Ovary (tissue), 3 donors: ENCODE measurements at regions not wholly inside any gene's neighbourhood (a gene's known extent, or its start where the extent isn't known, plus 50 kb on each side); places are given as distances from the start of the nearest gene placed in this dataset.

Experiments
- CTCF ChIP-seq, 3 donors: fragments of 450-650 bp in 2 of 3; fragments of 200-600 bp in 1 of 3; IDR thresholded peaks; one replicate each; pipeline versions ENCODE4 v1.5.1 to v1.8.0; 2016 to 2022; ENCODE audit warnings: antibody characterized with exemption in 3 of 3, mild to moderate bottlenecking in 1 of 3
- POLR2A ChIP-seq: fragments of 450-650 bp; IDR thresholded peaks from one replicate; pipeline ENCODE4 v1.6.1; 2017; ENCODE audit warnings: antibody characterized with exemption, mild to moderate bottlenecking, moderate library complexity
- donor health status: DM: no; HTN: no; CAD: no.

- TF ChIP-seq POLR2A (no peak), CTCF (IDR thresholded peaks at IDR 0.05) (no peak)
Observed at GRCh38 chr10:5297996-5298395, 66.8 kb upstream of the UCN3 start.
